SK-N-SH (cell line): ENCODE measurements at regions not wholly inside any gene's neighbourhood (a gene's known extent, or its start where the extent isn't known, plus 50 kb on each side); places are given as distances from the start of the nearest gene placed in this dataset.

Experiments used
- ELF1 ChIP-seq: IDR thresholded peaks from 2 replicates; pipeline ENCODE4 v1.4.0; 2012
- EP300 ChIP-seq, 2 experiments: IDR thresholded peaks; 2 replicates each; pipeline versions ENCODE4 v1.4.0 to v1.6.1; 2012; ENCODE audit warnings: borderline replicate concordance in 1 of 2, low read depth in 1 of 2, low read length in 1 of 2
- MXI1 ChIP-seq: IDR thresholded peaks from 2 replicates; pipeline ENCODE4 v1.6.1; 2012; ENCODE audit warnings: mild to moderate bottlenecking, low read depth, low read length, improper control_type of control experiment
- POLR2AphosphoS5 ChIP-seq: IDR thresholded peaks from 2 replicates; pipeline ENCODE4 v1.6.1; 2012; ENCODE audit warnings: low read depth, low read length
- RAD21 ChIP-seq: IDR thresholded peaks from 2 replicates; pipeline ENCODE4 v1.6.1; 2012; ENCODE audit warnings: mild to moderate bottlenecking, low read length
- RXRA ChIP-seq: IDR thresholded peaks from 2 replicates; pipeline ENCODE4 v1.4.0; 2012; ENCODE audit warnings: low read depth, mild to moderate bottlenecking, borderline replicate concordance
- TF ChIP-seq, protein P1 (sequence below): fragments of 200-600 bp; sonication (generic); IDR thresholded peaks from 2 replicates; pipeline ENCODE4 v1.6.1; 2017; ENCODE audit warnings: antibody characterized with exemption, mild to moderate bottlenecking, moderate library complexity

DNA sequence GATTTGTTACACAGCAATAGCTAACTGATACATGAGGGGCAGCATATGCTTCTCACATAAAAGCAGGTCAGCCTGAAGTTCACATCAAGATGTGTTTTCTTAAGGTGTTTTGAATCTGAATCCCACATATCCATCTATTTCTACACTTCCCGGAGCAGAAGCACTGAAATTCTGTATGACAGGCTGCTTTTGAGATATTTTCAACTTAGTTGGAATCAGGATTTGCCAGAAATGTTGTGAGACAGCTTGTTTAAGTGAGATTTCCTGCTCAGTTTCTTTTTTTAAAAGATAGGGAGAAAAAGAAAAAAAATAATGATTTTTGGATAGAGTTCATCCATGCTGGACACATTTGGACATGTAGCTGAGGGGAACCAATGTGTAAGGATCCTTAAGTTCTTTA lies 501.5 kb upstream of the CELF4 start:
- TF ChIP-seq, protein P1, sequence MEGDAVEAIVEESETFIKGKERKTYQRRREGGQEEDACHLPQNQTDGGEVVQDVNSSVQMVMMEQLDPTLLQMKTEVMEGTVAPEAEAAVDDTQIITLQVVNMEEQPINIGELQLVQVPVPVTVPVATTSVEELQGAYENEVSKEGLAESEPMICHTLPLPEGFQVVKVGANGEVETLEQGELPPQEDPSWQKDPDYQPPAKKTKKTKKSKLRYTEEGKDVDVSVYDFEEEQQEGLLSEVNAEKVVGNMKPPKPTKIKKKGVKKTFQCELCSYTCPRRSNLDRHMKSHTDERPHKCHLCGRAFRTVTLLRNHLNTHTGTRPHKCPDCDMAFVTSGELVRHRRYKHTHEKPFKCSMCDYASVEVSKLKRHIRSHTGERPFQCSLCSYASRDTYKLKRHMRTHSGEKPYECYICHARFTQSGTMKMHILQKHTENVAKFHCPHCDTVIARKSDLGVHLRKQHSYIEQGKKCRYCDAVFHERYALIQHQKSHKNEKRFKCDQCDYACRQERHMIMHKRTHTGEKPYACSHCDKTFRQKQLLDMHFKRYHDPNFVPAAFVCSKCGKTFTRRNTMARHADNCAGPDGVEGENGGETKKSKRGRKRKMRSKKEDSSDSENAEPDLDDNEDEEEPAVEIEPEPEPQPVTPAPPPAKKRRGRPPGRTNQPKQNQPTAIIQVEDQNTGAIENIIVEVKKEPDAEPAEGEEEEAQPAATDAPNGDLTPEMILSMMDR, result no peak
- TF ChIP-seq MXI1 (no peak), RXRA (no peak), RAD21 (no peak), POLR2AphosphoS5 (no peak), ELF1 (no peak), EP300 (IDR thresholded peaks at IDR 0.05; ENCODE audit: borderline replicate concordance in 1 of 2, low read depth in 1 of 2, low read length in 1 of 2) (no peak)
